Endothelial cell of umbilical vein (primary cell): ENCODE measurements at regions not wholly inside any gene's neighbourhood (a gene's known extent, or its start where the extent isn't known, plus 50 kb on each side); places are given as distances from the start of the nearest gene placed in this dataset.

Experiments
- POLR2A ChIP-seq: IDR thresholded peaks from 2 replicates; pipeline ENCODE4 v1.6.1; 2012; ENCODE audit warnings: low read depth, mild to moderate bottlenecking, control low read depth, low read length
- TF ChIP-seq, protein P1 (sequence below), 2 donors: IDR thresholded peaks; 1 replicate in 1 of 2; 2 replicates in 1 of 2; pipeline ENCODE4 v1.5.1; 2011; ENCODE audit warnings: low read length in 2 of 2, mild to moderate bottlenecking in 2 of 2, moderate library complexity in 2 of 2, control low read depth in 1 of 2, inconsistent platforms in 1 of 2, low read depth in 1 of 2; ENCODE audit not compliant: insufficient read depth in 1 of 2; ENCODE audit errors: extremely low read depth in 1 of 2
- TF ChIP-seq, protein P2 (sequence below): IDR thresholded peaks from 2 replicates; pipeline ENCODE4 v1.6.1; 2011; ENCODE audit not compliant: insufficient read depth, insufficient read length

DNA sequence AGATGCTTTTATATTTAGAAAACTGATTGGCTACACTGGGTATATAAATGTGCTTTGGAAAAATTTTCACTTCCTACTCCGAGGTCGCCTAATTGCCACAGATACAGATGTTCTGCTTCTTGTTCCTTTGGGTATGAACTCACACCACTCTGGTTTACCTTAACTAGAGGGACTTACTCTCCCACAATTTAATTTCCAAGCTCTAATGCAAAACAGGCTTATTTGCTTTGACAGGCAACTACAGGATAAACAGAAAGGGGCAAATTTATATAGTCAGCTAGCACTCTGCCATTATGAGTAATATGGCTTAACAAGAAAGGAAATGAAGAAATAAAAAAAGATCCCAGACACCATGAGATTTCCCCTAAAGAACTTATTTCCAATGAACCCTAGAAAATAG is 156.9 kb upstream of the ZFP64 start:
- TF ChIP-seq, protein P1, sequence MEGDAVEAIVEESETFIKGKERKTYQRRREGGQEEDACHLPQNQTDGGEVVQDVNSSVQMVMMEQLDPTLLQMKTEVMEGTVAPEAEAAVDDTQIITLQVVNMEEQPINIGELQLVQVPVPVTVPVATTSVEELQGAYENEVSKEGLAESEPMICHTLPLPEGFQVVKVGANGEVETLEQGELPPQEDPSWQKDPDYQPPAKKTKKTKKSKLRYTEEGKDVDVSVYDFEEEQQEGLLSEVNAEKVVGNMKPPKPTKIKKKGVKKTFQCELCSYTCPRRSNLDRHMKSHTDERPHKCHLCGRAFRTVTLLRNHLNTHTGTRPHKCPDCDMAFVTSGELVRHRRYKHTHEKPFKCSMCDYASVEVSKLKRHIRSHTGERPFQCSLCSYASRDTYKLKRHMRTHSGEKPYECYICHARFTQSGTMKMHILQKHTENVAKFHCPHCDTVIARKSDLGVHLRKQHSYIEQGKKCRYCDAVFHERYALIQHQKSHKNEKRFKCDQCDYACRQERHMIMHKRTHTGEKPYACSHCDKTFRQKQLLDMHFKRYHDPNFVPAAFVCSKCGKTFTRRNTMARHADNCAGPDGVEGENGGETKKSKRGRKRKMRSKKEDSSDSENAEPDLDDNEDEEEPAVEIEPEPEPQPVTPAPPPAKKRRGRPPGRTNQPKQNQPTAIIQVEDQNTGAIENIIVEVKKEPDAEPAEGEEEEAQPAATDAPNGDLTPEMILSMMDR (IDR thresholded peaks at IDR 0.05; ENCODE audit: extremely low read depth in 1 of 2, insufficient read depth in 1 of 2, low read depth in 1 of 2, low read length in 2 of 2) = no peak
- TF ChIP-seq POLR2A = no peak
- TF ChIP-seq, protein P2, sequence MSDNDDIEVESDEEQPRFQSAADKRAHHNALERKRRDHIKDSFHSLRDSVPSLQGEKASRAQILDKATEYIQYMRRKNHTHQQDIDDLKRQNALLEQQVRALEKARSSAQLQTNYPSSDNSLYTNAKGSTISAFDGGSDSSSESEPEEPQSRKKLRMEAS = no peak
